Colonic mucosa (tissue), 4 donors: ENCODE measurements at regions not wholly inside any gene's neighbourhood (a gene's known extent, or its start where the extent isn't known, plus 50 kb on each side); places are given as distances from the start of the nearest gene placed in this dataset.

ENCODE experiments used
- DNase-seq: peaks from one replicate; pipeline ENCODE4 v3.0.0-alpha.2; 2020
- H3K27ac ChIP-seq: fragments of 200-600 bp; one replicate; pipeline ENCODE4 v1.8.0; 2021
- H3K27me3 ChIP-seq: fragments of 200-600 bp; one replicate; pipeline ENCODE4 v1.8.0; 2021
- H3K36me3 ChIP-seq: fragments of 200-600 bp; one replicate; pipeline ENCODE4 v1.8.0; 2021
- H3K4me1 ChIP-seq: fragments of 200-600 bp; one replicate; pipeline ENCODE4 v1.8.0; 2021; ENCODE audit warnings: mild to moderate bottlenecking
- H3K4me3 ChIP-seq: fragments of 200-600 bp; one replicate; pipeline ENCODE4 v1.8.0; 2021
- H3K9ac ChIP-seq, 2 donors: one replicate each; pipeline ENCODE4 v1.7.0; 2013; ENCODE audit warnings: control low read depth in 2 of 2, low read depth in 2 of 2, low read length in 2 of 2
- H3K9me3 ChIP-seq: fragments of 200-600 bp; one replicate; pipeline ENCODE4 v1.8.0; 2021
- CTCF ChIP-seq: fragments of 200-600 bp; IDR thresholded peaks from one replicate; pipeline ENCODE4 v1.8.0; 2022; ENCODE audit warnings: antibody characterized with exemption, mild to moderate bottlenecking
- intact Hi-C: fragments of 100-400 bp; cut with DNase I; formaldehyde crosslinking; loops from one replicate; pipeline ENCODE4 v1.14.1; 2022
- donor health status: healthy.
- donor health status: DM: no; HTN: no; CAD: no.
- donor health status: DM: no; HTN: no; CAD: no.

DNA sequence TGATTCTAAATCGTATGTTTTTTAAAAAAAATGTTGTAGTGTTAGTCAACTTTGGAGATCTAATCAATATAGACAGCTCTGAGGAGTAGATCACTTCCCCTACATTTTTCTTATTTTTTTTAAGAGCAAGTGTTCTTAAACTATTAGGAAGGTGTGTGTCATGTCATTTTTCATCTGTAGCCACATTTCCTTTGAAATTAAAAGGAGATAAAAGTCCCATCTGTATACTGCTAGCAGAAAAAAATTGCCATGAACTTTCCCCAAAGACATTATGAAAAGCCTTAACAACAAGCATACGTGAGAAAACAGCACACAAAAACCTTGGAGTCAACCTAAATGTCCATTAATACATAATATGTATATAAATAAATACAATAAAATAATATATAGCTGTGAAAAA, 286.6 kb downstream of the ETS1 start:
- TF ChIP-seq CTCF: no peak
- no peaks in the 10 kb centered on the region for H3K9me3 ChIP-seq
- no peak overlapping the region for H3K4me3 ChIP-seq
- H3K4me1 ChIP-seq: no peaks in the 10 kb centered on the region
- DNase-seq: no peak
- no peak overlapping the region for H3K27ac ChIP-seq
- no peaks in the 10 kb centered on the region for H3K27me3 ChIP-seq
- no peaks in the 10 kb centered on the region for H3K36me3 ChIP-seq
- intact Hi-C loops: no loop called here
- no peak overlapping the region for H3K9ac ChIP-seq

GRCh38 chr11:128299132-128299726, 288.1 kb downstream of the ETS1 start:
- Histone ChIP-seq H3K4me3 (no peak overlapping the region), H3K9ac (no peak overlapping the region), H3K27ac (no peak overlapping the region), H3K9me3 (no peaks in the 10 kb centered on the region), H3K36me3 (no peaks in the 10 kb centered on the region), H3K4me1 (no peaks in the 10 kb centered on the region), H3K27me3 (no peaks in the 10 kb centered on the region)
- intact Hi-C loops: loop anchor here (10.0 kb wide), 1 partner anchor 176 kb away; no protein-coding TSS in a partner anchor
- no peak for DNase-seq
- TF ChIP-seq CTCF: no peak

DNA sequence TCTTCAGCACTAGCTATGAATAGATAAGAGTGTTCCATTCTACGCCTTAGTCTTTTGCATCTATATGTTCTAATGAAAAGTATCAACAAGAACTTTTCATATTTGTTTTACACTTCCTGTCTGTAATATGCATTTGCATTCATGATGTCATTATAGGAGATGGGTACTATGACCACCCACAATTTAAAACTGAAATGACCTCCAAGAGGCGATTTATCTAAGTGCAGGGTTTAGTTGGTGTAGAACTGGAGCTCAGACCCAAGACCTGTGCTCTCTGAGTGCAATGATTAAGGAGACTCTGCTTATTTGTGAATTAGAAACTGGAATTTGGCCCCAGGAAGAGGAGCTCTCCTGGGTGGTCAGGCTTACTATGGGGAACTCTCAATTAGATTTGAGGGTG, 289.1 kb downstream of the ETS1 start:
- Histone ChIP-seq H3K9me3 (no peaks in the 10 kb centered on the region), H3K36me3 (no peaks in the 10 kb centered on the region), H3K27me3 (no peaks in the 10 kb centered on the region), H3K4me1 (no peaks in the 10 kb centered on the region), H3K4me3 (no peak overlapping the region), H3K9ac (no peak overlapping the region), H3K27ac (no peak overlapping the region)
- intact Hi-C loops: loop anchor here (10.0 kb wide), 1 partner anchor 177 kb away; no protein-coding TSS in a partner anchor
- no peak for TF ChIP-seq CTCF
- no peak for DNase-seq

DNA sequence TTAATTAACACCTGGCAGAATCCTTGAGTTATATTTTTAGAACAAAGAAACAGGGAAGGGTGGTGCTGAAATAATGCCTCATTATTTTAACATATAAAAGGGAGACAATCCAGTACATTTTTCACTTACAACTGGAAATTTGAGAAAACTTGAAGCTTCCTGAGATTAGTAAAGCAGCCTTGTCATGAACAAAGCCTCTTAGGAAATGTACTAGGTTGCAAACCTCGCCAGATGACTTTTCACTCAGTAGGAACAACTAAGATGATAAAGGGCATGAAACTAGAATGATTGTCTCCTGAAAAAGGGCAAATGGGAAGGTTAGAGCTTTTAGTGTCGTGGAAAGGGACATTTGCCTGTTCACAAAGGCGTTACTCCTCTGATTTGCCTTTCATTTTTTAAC, 289.6 kb downstream of the ETS1 start:
- Histone ChIP-seq H3K9ac (no peak overlapping the region), H3K4me1 (no peaks in the 10 kb centered on the region), H3K27me3 (no peaks in the 10 kb centered on the region), H3K9me3 (no peaks in the 10 kb centered on the region), H3K36me3 (no peaks in the 10 kb centered on the region), H3K27ac (no peak overlapping the region), H3K4me3 (no peak overlapping the region)
- no peak for TF ChIP-seq CTCF
- no peak for DNase-seq
- intact Hi-C loops: loop anchor here (10.0 kb wide), 1 partner anchor 177 kb away; no protein-coding TSS in a partner anchor

DNA sequence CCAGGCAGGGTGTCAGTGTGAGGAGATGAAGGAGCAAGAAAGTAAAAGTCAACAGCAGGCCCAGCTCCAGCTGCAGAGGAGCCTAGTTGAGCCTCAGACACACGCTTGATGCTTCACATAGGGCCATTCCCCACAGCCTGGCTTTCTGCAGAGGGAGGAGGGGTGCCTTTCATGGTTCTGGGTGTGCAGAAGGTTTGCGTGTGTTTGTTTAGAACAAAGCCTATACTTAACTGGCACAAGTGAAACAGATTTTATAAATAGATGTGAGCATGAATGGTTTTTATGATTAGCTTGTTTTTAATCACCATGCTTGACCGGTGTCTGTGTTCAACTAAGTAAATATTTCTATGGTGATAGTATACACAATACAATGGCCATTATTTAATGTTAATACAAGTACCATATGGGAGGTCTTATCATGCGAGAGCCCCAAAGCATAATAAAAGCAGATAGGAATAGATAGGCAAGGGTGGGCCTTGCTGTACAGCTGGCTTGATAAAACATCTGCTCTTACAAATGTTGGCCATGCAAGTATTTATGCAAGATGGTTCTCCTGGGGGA, 290.2 kb downstream of the ETS1 start:
- no peak for DNase-seq
- no peaks in the 10 kb centered on the region for H3K4me1 ChIP-seq
- H3K27me3 ChIP-seq: no peaks in the 10 kb centered on the region
- H3K9ac ChIP-seq: no peak overlapping the region
- intact Hi-C loops: loop anchor here (10.0 kb wide), 1 partner anchor 178 kb away; no protein-coding TSS in a partner anchor
- no peaks in the 10 kb centered on the region for H3K9me3 ChIP-seq
- H3K4me3 ChIP-seq: no peak overlapping the region
- H3K36me3 ChIP-seq: no peaks in the 10 kb centered on the region
- no peak for TF ChIP-seq CTCF
- no peak overlapping the region for H3K27ac ChIP-seq
